ENCODE measurements at regions not wholly inside any gene's neighbourhood (a gene's known extent, or its start where the extent isn't known, plus 50 kb on each side); places are given as distances from the start of the nearest gene placed in this dataset.

- H3K27ac ChIP-seq (ENCODE audit: low read depth, low read length) = no peak overlapping the region
- no peaks in the 10 kb centered on the region for H3K36me3 ChIP-seq (ENCODE audit: control insufficient read depth in 3 of 3, insufficient read depth in 3 of 3, low read length in 3 of 3)
- no peak overlapping the region for H3K9ac ChIP-seq (ENCODE audit: low read depth in 1 of 3, low read length in 3 of 3)
- H3K27me3 ChIP-seq (ENCODE audit: control insufficient read depth in 3 of 3, insufficient read depth in 3 of 3, low read length in 3 of 3) = no peaks in the 10 kb centered on the region
- H3K4me3 ChIP-seq (ENCODE audit: low read length in 3 of 3) = no peak overlapping the region
- no peaks in the 10 kb centered on the region for H3K9me3 ChIP-seq (ENCODE audit: control insufficient read depth in 3 of 3, low read length in 3 of 3)
- no peaks in the 10 kb centered on the region for H3K4me1 ChIP-seq (ENCODE audit: control insufficient read depth in 3 of 3, insufficient read depth in 3 of 3, low read length in 3 of 3)
Observed at GRCh38 chr3:145864336-145864735, 296.6 kb downstream of the PLOD2 start.

- Histone ChIP-seq H3K9ac (ENCODE audit: low read depth in 1 of 3, low read length in 3 of 3) (no peak overlapping the region), H3K27ac (ENCODE audit: low read depth, low read length) (no peak overlapping the region), H3K36me3 (ENCODE audit: control insufficient read depth in 3 of 3, insufficient read depth in 3 of 3, low read length in 3 of 3) (no peaks in the 10 kb centered on the region), H3K9me3 (ENCODE audit: control insufficient read depth in 3 of 3, low read length in 3 of 3) (no peaks in the 10 kb centered on the region), H3K4me1 (ENCODE audit: control insufficient read depth in 3 of 3, insufficient read depth in 3 of 3, low read length in 3 of 3) (no peaks in the 10 kb centered on the region), H3K27me3 (ENCODE audit: control insufficient read depth in 3 of 3, insufficient read depth in 3 of 3, low read length in 3 of 3) (no peaks in the 10 kb centered on the region), H3K4me3 (ENCODE audit: low read length in 3 of 3) (no peak overlapping the region)
Observed at GRCh38 chr3:145865399-145866018, 295.5 kb downstream of the PLOD2 start.

- Histone ChIP-seq H3K9me3 (ENCODE audit: control insufficient read depth in 3 of 3, low read length in 3 of 3) (no peaks in the 10 kb centered on the region), H3K27ac (ENCODE audit: low read depth, low read length) (no peak overlapping the region), H3K4me3 (ENCODE audit: low read length in 3 of 3) (no peak overlapping the region), H3K9ac (ENCODE audit: low read depth in 1 of 3, low read length in 3 of 3) (no peak overlapping the region), H3K4me1 (ENCODE audit: control insufficient read depth in 3 of 3, insufficient read depth in 3 of 3, low read length in 3 of 3) (no peaks in the 10 kb centered on the region), H3K36me3 (ENCODE audit: control insufficient read depth in 3 of 3, insufficient read depth in 3 of 3, low read length in 3 of 3) (no peaks in the 10 kb centered on the region), H3K27me3 (ENCODE audit: control insufficient read depth in 3 of 3, insufficient read depth in 3 of 3, low read length in 3 of 3) (no peaks in the 10 kb centered on the region)
Observed at GRCh38 chr3:145869958-145870357, 291.0 kb downstream of the PLOD2 start.

- H3K9me3 ChIP-seq (ENCODE audit: control insufficient read depth in 3 of 3, low read length in 3 of 3) = no peaks in the 10 kb centered on the region
- H3K36me3 ChIP-seq (ENCODE audit: control insufficient read depth in 3 of 3, insufficient read depth in 3 of 3, low read length in 3 of 3) = no peaks in the 10 kb centered on the region
- no peak overlapping the region for H3K9ac ChIP-seq (ENCODE audit: low read depth in 1 of 3, low read length in 3 of 3)
- H3K27ac ChIP-seq (ENCODE audit: low read depth, low read length) = no peak overlapping the region
- no peak overlapping the region for H3K4me3 ChIP-seq (ENCODE audit: low read length in 3 of 3)
- H3K27me3 ChIP-seq (ENCODE audit: control insufficient read depth in 3 of 3, insufficient read depth in 3 of 3, low read length in 3 of 3) = no peaks in the 10 kb centered on the region
- H3K4me1 ChIP-seq (ENCODE audit: control insufficient read depth in 3 of 3, insufficient read depth in 3 of 3, low read length in 3 of 3) = no peaks in the 10 kb centered on the region
Observed at GRCh38 chr3:145882436-145882835, 278.5 kb downstream of the PLOD2 start.

- H3K9ac ChIP-seq (ENCODE audit: low read depth in 1 of 3, low read length in 3 of 3) = no peak overlapping the region
- no peaks in the 10 kb centered on the region for H3K27me3 ChIP-seq (ENCODE audit: control insufficient read depth in 3 of 3, insufficient read depth in 3 of 3, low read length in 3 of 3)
- H3K27ac ChIP-seq (ENCODE audit: low read depth, low read length) = no peak overlapping the region
- no peaks in the 10 kb centered on the region for H3K9me3 ChIP-seq (ENCODE audit: control insufficient read depth in 3 of 3, low read length in 3 of 3)
- no peaks in the 10 kb centered on the region for H3K36me3 ChIP-seq (ENCODE audit: control insufficient read depth in 3 of 3, insufficient read depth in 3 of 3, low read length in 3 of 3)
- no peaks in the 10 kb centered on the region for H3K4me1 ChIP-seq (ENCODE audit: control insufficient read depth in 3 of 3, insufficient read depth in 3 of 3, low read length in 3 of 3)
- no peak overlapping the region for H3K4me3 ChIP-seq (ENCODE audit: low read length in 3 of 3)
Observed at GRCh38 chr3:145889730-145890129, 271.3 kb downstream of the PLOD2 start.

- H3K27me3 ChIP-seq (ENCODE audit: control insufficient read depth in 3 of 3, insufficient read depth in 3 of 3, low read length in 3 of 3) = no peaks in the 10 kb centered on the region
- no peaks in the 10 kb centered on the region for H3K36me3 ChIP-seq (ENCODE audit: control insufficient read depth in 3 of 3, insufficient read depth in 3 of 3, low read length in 3 of 3)
- H3K27ac ChIP-seq (ENCODE audit: low read depth, low read length) = no peak overlapping the region
- H3K9ac ChIP-seq (ENCODE audit: low read depth in 1 of 3, low read length in 3 of 3) = no peak overlapping the region
- no peaks in the 10 kb centered on the region for H3K9me3 ChIP-seq (ENCODE audit: control insufficient read depth in 3 of 3, low read length in 3 of 3)
- no peaks in the 10 kb centered on the region for H3K4me1 ChIP-seq (ENCODE audit: control insufficient read depth in 3 of 3, insufficient read depth in 3 of 3, low read length in 3 of 3)
- H3K4me3 ChIP-seq (ENCODE audit: low read length in 3 of 3) = no peak overlapping the region
Observed at GRCh38 chr3:145892869-145893268, 268.1 kb downstream of the PLOD2 start.

- H3K27me3 ChIP-seq (ENCODE audit: control insufficient read depth in 3 of 3, insufficient read depth in 3 of 3, low read length in 3 of 3) = no peaks in the 10 kb centered on the region
- H3K36me3 ChIP-seq (ENCODE audit: control insufficient read depth in 3 of 3, insufficient read depth in 3 of 3, low read length in 3 of 3) = no peaks in the 10 kb centered on the region
- no peaks in the 10 kb centered on the region for H3K9me3 ChIP-seq (ENCODE audit: control insufficient read depth in 3 of 3, low read length in 3 of 3)
- H3K4me1 ChIP-seq (ENCODE audit: control insufficient read depth in 3 of 3, insufficient read depth in 3 of 3, low read length in 3 of 3) = no peaks in the 10 kb centered on the region
- H3K9ac ChIP-seq (ENCODE audit: low read depth in 1 of 3, low read length in 3 of 3) = no peak overlapping the region
- no peak overlapping the region for H3K4me3 ChIP-seq (ENCODE audit: low read length in 3 of 3)
- H3K27ac ChIP-seq (ENCODE audit: low read depth, low read length) = no peak overlapping the region
Observed at GRCh38 chr3:145893331-145893730, 267.7 kb downstream of the PLOD2 start.

GRCh38 chr3:145898487-145898886, 262.5 kb downstream of the PLOD2 start:
- Histone ChIP-seq H3K4me3 (ENCODE audit: low read length in 3 of 3) (peak overlapping the region in 1 of 3 donors; percentile 17), H3K27ac (ENCODE audit: low read depth, low read length) (no peak overlapping the region)

GRCh38 chr3:145899241-145899640, 261.7 kb downstream of the PLOD2 start:
- Histone ChIP-seq H3K27ac (ENCODE audit: low read depth, low read length) (no peak overlapping the region), H3K9ac (ENCODE audit: low read depth in 1 of 3, low read length in 3 of 3) (no peak overlapping the region), H3K27me3 (ENCODE audit: control insufficient read depth in 3 of 3, insufficient read depth in 3 of 3, low read length in 3 of 3) (no peaks in the 10 kb centered on the region), H3K4me1 (ENCODE audit: control insufficient read depth in 3 of 3, insufficient read depth in 3 of 3, low read length in 3 of 3) (no peaks in the 10 kb centered on the region), H3K4me3 (ENCODE audit: low read length in 3 of 3) (no peak overlapping the region), H3K9me3 (ENCODE audit: control insufficient read depth in 3 of 3, low read length in 3 of 3) (no peaks in the 10 kb centered on the region), H3K36me3 (ENCODE audit: control insufficient read depth in 3 of 3, insufficient read depth in 3 of 3, low read length in 3 of 3) (no peaks in the 10 kb centered on the region)

More at GRCh38 chr3:145898487-145898886, 262.5 kb downstream of the PLOD2 start:
- Histone ChIP-seq H3K36me3 (ENCODE audit: control insufficient read depth in 3 of 3, insufficient read depth in 3 of 3, low read length in 3 of 3) (no peaks in the 10 kb centered on the region), H3K9ac (ENCODE audit: low read depth in 1 of 3, low read length in 3 of 3) (no peak overlapping the region), H3K27me3 (ENCODE audit: control insufficient read depth in 3 of 3, insufficient read depth in 3 of 3, low read length in 3 of 3) (no peaks in the 10 kb centered on the region), H3K4me1 (ENCODE audit: control insufficient read depth in 3 of 3, insufficient read depth in 3 of 3, low read length in 3 of 3) (no peaks in the 10 kb centered on the region), H3K9me3 (ENCODE audit: control insufficient read depth in 3 of 3, low read length in 3 of 3) (no peaks in the 10 kb centered on the region)

GRCh38 chr3:145900056-145900829, 260.7 kb downstream of the PLOD2 start:
- Histone ChIP-seq H3K9ac (ENCODE audit: low read depth in 1 of 3, low read length in 3 of 3) (no peak overlapping the region), H3K27me3 (ENCODE audit: control insufficient read depth in 3 of 3, insufficient read depth in 3 of 3, low read length in 3 of 3) (no peaks in the 10 kb centered on the region)

More at GRCh38 chr3:145900056-145900829, 260.7 kb downstream of the PLOD2 start:
- Histone ChIP-seq H3K36me3 (ENCODE audit: control insufficient read depth in 3 of 3, insufficient read depth in 3 of 3, low read length in 3 of 3) (no peaks in the 10 kb centered on the region), H3K4me3 (ENCODE audit: low read length in 3 of 3) (no peak overlapping the region), H3K9me3 (ENCODE audit: control insufficient read depth in 3 of 3, low read length in 3 of 3) (no peaks in the 10 kb centered on the region), H3K27ac (ENCODE audit: low read depth, low read length) (no peak overlapping the region), H3K4me1 (ENCODE audit: control insufficient read depth in 3 of 3, insufficient read depth in 3 of 3, low read length in 3 of 3) (no peaks in the 10 kb centered on the region)
